DND-41 (cell line): ENCODE measurements at regions not wholly inside any gene's neighbourhood (a gene's known extent, or its start where the extent isn't known, plus 50 kb on each side); places are given as distances from the start of the nearest gene placed in this dataset.

Experiments used
- CTCF ChIP-seq: IDR thresholded peaks from 2 replicates; pipeline ENCODE4 v1.5.1; 2012; ENCODE audit warnings: borderline replicate concordance, low read length, moderate library complexity, mild to moderate bottlenecking; ENCODE audit not compliant: poor library complexity, severe bottlenecking; ENCODE audit errors: extremely low read depth
- EZH2 ChIP-seq: IDR thresholded peaks from 3 replicates; pipeline ENCODE4 v1.6.1; 2012; ENCODE audit warnings: borderline replicate concordance, low read depth, mild to moderate bottlenecking, moderate library complexity, low read length, inconsistent platforms; ENCODE audit not compliant: severe bottlenecking

DNA sequence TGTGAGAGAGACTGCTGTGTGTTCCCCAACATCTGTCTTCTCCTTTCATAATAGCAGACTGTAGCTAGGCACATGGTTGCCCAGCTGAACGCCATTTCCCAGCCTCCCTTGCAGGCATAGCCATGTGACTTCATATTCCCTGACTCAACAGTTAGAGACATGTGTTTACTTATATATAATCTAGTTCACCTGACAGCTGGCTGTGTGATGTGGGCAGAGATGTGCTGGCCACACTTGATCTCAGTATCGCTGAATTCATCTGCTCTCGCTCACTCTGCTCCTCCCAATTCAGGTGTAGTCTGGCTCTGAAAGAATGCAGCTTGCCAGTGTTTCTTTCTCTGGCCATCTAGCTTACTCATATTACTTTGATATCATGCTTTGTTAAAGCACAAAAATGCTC lies 52.3 kb upstream of the SEC11C start:
- TF ChIP-seq EZH2 (no peak), CTCF (no peak)
